Type B pancreatic cell (in vitro differentiated cells): ENCODE measurements at regions not wholly inside any gene's neighbourhood (a gene's known extent, or its start where the extent isn't known, plus 50 kb on each side); places are given as distances from the start of the nearest gene placed in this dataset.

Experiments used
- DNase-seq: peaks from one replicate; pipeline ENCODE4 v3.0.0; 2021; ENCODE audit warnings: mixed read lengths; ENCODE audit not compliant: unreplicated experiment; ENCODE audit errors: extremely low spot score
- H3K27ac Mint-ChIP-seq: 2 replicates; pipeline ENCODE4 v1.8.0; 2021; ENCODE audit warnings: mild to moderate bottlenecking, mixed read lengths
- H3K27me3 Mint-ChIP-seq: 2 replicates; pipeline ENCODE4 v1.8.0; 2021; ENCODE audit warnings: mixed read lengths
- H3K36me3 Mint-ChIP-seq: 2 replicates; pipeline ENCODE4 v1.8.0; 2021; ENCODE audit warnings: mixed read lengths
- H3K4me1 Mint-ChIP-seq: one replicate; pipeline ENCODE4 v1.8.0; 2021; ENCODE audit warnings: mixed read lengths; ENCODE audit not compliant: unreplicated experiment
- H3K4me3 Mint-ChIP-seq: 2 replicates; pipeline ENCODE4 v1.8.0; 2021; ENCODE audit warnings: mild to moderate bottlenecking, mixed read lengths
- H3K9me3 Mint-ChIP-seq: 2 replicates; pipeline ENCODE4 v1.8.0; 2021; ENCODE audit warnings: mixed read lengths
- CTCF ChIP-seq: fragments of 200-600 bp; sonication (generic); conservative IDR thresholded peaks from 2 replicates; pipeline ENCODE4 v1.5.0; 2021; ENCODE audit warnings: antibody characterized with exemption, mild to moderate bottlenecking

GRCh38 chr13:59300355-59301173 lies 863.2 kb downstream of the DIAPH3 start:
- Mint-ChIP-seq H3K36me3 (no peaks in the 10 kb centered on the region), H3K27ac (no peak overlapping the region), H3K27me3 (no peaks in the 10 kb centered on the region), H3K4me3 (no peak overlapping the region), H3K9me3 (peaks cover 16% of the 10 kb centered on the region), H3K4me1 (peaks cover 6% of the 10 kb centered on the region)
- no peak for TF ChIP-seq CTCF
- no peak for DNase-seq

- Mint-ChIP-seq H3K4me3 (no peak overlapping the region), H3K4me1 (peaks cover 6% of the 10 kb centered on the region), H3K36me3 (no peaks in the 10 kb centered on the region), H3K9me3 (peaks cover 11% of the 10 kb centered on the region), H3K27ac (no peak overlapping the region), H3K27me3 (no peaks in the 10 kb centered on the region)
- no peak for DNase-seq
- no peak for TF ChIP-seq CTCF
Measured at GRCh38 chr13:59301174-59301567, 862.6 kb downstream of the DIAPH3 start.

GRCh38 chr13:59303433-59303832 lies 860.3 kb downstream of the DIAPH3 start:
- H3K27me3 Mint-ChIP-seq, result no peaks in the 10 kb centered on the region
- no peaks in the 10 kb centered on the region for H3K36me3 Mint-ChIP-seq

GRCh38 chr13:59304596-59304995 lies 859.1 kb downstream of the DIAPH3 start:
- H3K27ac Mint-ChIP-seq, result no peak overlapping the region
- H3K9me3 Mint-ChIP-seq, result peaks cover 18% of the 10 kb centered on the region
- no peaks in the 10 kb centered on the region for H3K36me3 Mint-ChIP-seq
- H3K4me1 Mint-ChIP-seq, result peaks cover 6% of the 10 kb centered on the region
- no peaks in the 10 kb centered on the region for H3K27me3 Mint-ChIP-seq
- no peak for DNase-seq
- no peak for TF ChIP-seq CTCF
- H3K4me3 Mint-ChIP-seq, result no peak overlapping the region

More at GRCh38 chr13:59303433-59303832, 860.3 kb downstream of the DIAPH3 start:
- no peak for DNase-seq
- no peak overlapping the region for H3K27ac Mint-ChIP-seq
- no peak for TF ChIP-seq CTCF
- no peak overlapping the region for H3K4me3 Mint-ChIP-seq
- peaks cover 6% of the 10 kb centered on the region for H3K4me1 Mint-ChIP-seq
- H3K9me3 Mint-ChIP-seq, result peaks cover 14% of the 10 kb centered on the region

GRCh38 chr13:59305896-59306295 lies 857.8 kb downstream of the DIAPH3 start:
- peaks cover 18% of the 10 kb centered on the region for H3K9me3 Mint-ChIP-seq
- no peaks in the 10 kb centered on the region for H3K36me3 Mint-ChIP-seq
- no peaks in the 10 kb centered on the region for H3K4me1 Mint-ChIP-seq
- H3K4me3 Mint-ChIP-seq, result no peak overlapping the region
- TF ChIP-seq CTCF, result no peak
- DNase-seq, result no peak
- H3K27me3 Mint-ChIP-seq, result no peaks in the 10 kb centered on the region
- no peak overlapping the region for H3K27ac Mint-ChIP-seq
